ENCODE measurements at regions not wholly inside any gene's neighbourhood (a gene's known extent, or its start where the extent isn't known, plus 50 kb on each side); places are given as distances from the start of the nearest gene placed in this dataset.

DNA sequence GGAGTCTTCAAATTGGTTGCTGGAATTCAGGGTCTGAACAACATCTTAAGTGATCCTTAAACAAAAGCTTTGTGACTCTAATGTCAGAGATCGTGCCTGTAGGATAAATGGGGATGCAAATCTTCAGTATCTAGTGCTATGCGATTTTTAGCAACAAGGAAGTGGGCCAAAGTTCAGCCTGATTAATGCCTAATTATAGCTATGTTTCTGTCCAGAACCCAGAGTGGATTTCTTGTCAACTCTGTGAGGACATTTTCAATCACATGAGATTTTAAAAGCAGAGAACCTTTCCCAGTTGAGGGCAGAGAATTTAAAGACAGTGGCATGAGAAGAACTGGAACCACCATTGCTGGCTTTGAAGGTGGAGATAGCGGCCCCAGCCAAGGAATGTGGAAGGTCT lies 84.3 kb upstream of the PCDH9 start:
- TF ChIP-seq, protein P1, sequence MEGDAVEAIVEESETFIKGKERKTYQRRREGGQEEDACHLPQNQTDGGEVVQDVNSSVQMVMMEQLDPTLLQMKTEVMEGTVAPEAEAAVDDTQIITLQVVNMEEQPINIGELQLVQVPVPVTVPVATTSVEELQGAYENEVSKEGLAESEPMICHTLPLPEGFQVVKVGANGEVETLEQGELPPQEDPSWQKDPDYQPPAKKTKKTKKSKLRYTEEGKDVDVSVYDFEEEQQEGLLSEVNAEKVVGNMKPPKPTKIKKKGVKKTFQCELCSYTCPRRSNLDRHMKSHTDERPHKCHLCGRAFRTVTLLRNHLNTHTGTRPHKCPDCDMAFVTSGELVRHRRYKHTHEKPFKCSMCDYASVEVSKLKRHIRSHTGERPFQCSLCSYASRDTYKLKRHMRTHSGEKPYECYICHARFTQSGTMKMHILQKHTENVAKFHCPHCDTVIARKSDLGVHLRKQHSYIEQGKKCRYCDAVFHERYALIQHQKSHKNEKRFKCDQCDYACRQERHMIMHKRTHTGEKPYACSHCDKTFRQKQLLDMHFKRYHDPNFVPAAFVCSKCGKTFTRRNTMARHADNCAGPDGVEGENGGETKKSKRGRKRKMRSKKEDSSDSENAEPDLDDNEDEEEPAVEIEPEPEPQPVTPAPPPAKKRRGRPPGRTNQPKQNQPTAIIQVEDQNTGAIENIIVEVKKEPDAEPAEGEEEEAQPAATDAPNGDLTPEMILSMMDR (IDR thresholded peaks at IDR 0.05), result no peak
- no peak for TF ChIP-seq EP300 (IDR thresholded peaks at IDR 0.05)
- TF ChIP-seq POLR2A (IDR thresholded peaks at IDR 0.05), result no peak
- no peak for TF ChIP-seq POLR2AphosphoS5 (IDR thresholded peaks at IDR 0.05)

Data from sigmoid colon (tissue), 4 donors.